Uterus (tissue), 2 donors: ENCODE measurements at regions not wholly inside any gene's neighbourhood (a gene's known extent, or its start where the extent isn't known, plus 50 kb on each side); places are given as distances from the start of the nearest gene placed in this dataset.

Experiments used
- CTCF ChIP-seq, 4 experiments: fragments of 200-600 bp in 2 of 4; fragments of 450-650 bp in 2 of 4; sonication (generic) in 2 of 4; IDR thresholded peaks; one replicate each; pipeline ENCODE4 v1.5.1; 2016 to 2019; ENCODE audit warnings: antibody characterized with exemption in 4 of 4, mild to moderate bottlenecking in 2 of 4, moderate library complexity in 1 of 4
- POLR2A ChIP-seq, 2 donors: fragments of 450-650 bp; IDR thresholded peaks; one replicate each; pipeline ENCODE4 v1.6.1; 2016; ENCODE audit warnings: antibody characterized with exemption in 2 of 2, mild to moderate bottlenecking in 1 of 2, moderate library complexity in 1 of 2

- TF ChIP-seq CTCF (IDR thresholded peaks at IDR 0.05) (no peak), POLR2A (IDR thresholded peaks at IDR 0.05) (no peak)
These were observed 168.8 kb downstream of the KIF26A start for GRCh38 chr14:104307246-104307626.
